ENCODE measurements at regions not wholly inside any gene's neighbourhood (a gene's known extent, or its start where the extent isn't known, plus 50 kb on each side); places are given as distances from the start of the nearest gene placed in this dataset.

GRCh38 chr21:39066829-39067780 is 116.1 kb downstream of the PSMG1 start:
- Mint-ChIP-seq H3K36me3 (ENCODE audit: insufficient read depth) (no peaks in the 10 kb centered on the region), H3K27me3 (peaks cover 14 to 22% of the 10 kb centered on the region in 2 donors)
- no peak for ATAC-seq (replicated peaks)

DNA sequence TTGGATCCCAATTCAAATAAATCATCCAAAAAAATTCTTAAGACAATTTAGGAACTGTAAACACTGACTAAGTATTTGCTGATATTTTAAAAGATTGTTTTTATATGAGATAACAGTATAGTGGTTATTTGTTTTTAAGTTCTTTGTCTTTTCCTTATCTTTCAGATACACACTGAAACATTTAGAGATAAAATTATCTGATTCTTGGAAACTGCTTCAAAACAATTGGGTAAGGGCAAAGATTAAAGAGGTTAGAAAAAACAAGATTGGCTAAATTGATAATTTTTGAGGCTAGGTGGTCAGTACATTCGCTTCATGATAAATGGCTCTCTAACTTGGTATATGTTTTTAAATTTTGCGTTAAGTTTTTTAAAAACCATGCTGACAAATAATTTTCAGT is 117.3 kb downstream of the PSMG1 start:
- H3K27me3 Mint-ChIP-seq, result peaks cover 13 to 34% of the 10 kb centered on the region in 2 donors
- no peaks in the 10 kb centered on the region for H3K9me3 Mint-ChIP-seq
- H3K4me1 Mint-ChIP-seq (ENCODE audit: low read depth in 2 of 2), result no peaks in the 10 kb centered on the region
- no peaks in the 10 kb centered on the region for H3K36me3 Mint-ChIP-seq (ENCODE audit: insufficient read depth)
- ATAC-seq (replicated peaks) (no peak), DNase-seq (no peak)
- H3K27ac Mint-ChIP-seq, result no peak overlapping the region
- no peak overlapping the region for H3K4me3 Mint-ChIP-seq

More at GRCh38 chr21:39066829-39067780, 116.1 kb downstream of the PSMG1 start:
- no peak overlapping the region for H3K4me3 Mint-ChIP-seq
- no peaks in the 10 kb centered on the region for H3K4me1 Mint-ChIP-seq (ENCODE audit: low read depth in 2 of 2)
- no peaks in the 10 kb centered on the region for H3K9me3 Mint-ChIP-seq
- no peak overlapping the region for H3K27ac Mint-ChIP-seq
- no peak for DNase-seq

- no peaks in the 10 kb centered on the region for H3K36me3 Mint-ChIP-seq (ENCODE audit: insufficient read depth)
- no peaks in the 10 kb centered on the region for H3K9me3 Mint-ChIP-seq
- ATAC-seq (replicated peaks), result no peak
- no peak for DNase-seq
- H3K27ac Mint-ChIP-seq, result no peak overlapping the region
- no peaks in the 10 kb centered on the region for H3K4me1 Mint-ChIP-seq (ENCODE audit: low read depth in 2 of 2)
- no peak overlapping the region for H3K4me3 Mint-ChIP-seq
- peaks cover 16 to 44% of the 10 kb centered on the region in 2 donors for H3K27me3 Mint-ChIP-seq
Observed at GRCh38 chr21:39064325-39065012, 118.8 kb downstream of the PSMG1 start.

- Mint-ChIP-seq H3K27me3 (peaks cover 15 to 44% of the 10 kb centered on the region in 2 donors), H3K4me1 (ENCODE audit: low read depth in 2 of 2) (no peaks in the 10 kb centered on the region), H3K9me3 (no peaks in the 10 kb centered on the region), H3K4me3 (no peak overlapping the region), H3K36me3 (ENCODE audit: insufficient read depth) (no peaks in the 10 kb centered on the region), H3K27ac (no peak overlapping the region)
- no peak for ATAC-seq (replicated peaks)
- DNase-seq, result no peak
Observed at GRCh38 chr21:39063517-39063916, 119.7 kb downstream of the PSMG1 start.

- Mint-ChIP-seq H3K27ac (no peak overlapping the region), H3K36me3 (ENCODE audit: insufficient read depth) (no peaks in the 10 kb centered on the region), H3K9me3 (no peaks in the 10 kb centered on the region), H3K27me3 (peaks cover 12 to 41% of the 10 kb centered on the region in 2 donors), H3K4me1 (ENCODE audit: low read depth in 2 of 2) (no peaks in the 10 kb centered on the region), H3K4me3 (no peak overlapping the region)
- ATAC-seq (replicated peaks) (no peak), DNase-seq (no peak)
Observed at GRCh38 chr21:39062196-39062595, 121.1 kb downstream of the PSMG1 start.

GRCh38 chr21:39061766-39062165 is 121.5 kb downstream of the PSMG1 start:
- no peaks in the 10 kb centered on the region for H3K9me3 Mint-ChIP-seq
- H3K27ac Mint-ChIP-seq, result no peak overlapping the region

GRCh38 chr21:39060485-39061083 is 122.7 kb downstream of the PSMG1 start:
- Mint-ChIP-seq H3K4me1 (ENCODE audit: low read depth in 2 of 2) (no peaks in the 10 kb centered on the region), H3K27ac (no peak overlapping the region), H3K4me3 (no peak overlapping the region), H3K9me3 (no peaks in the 10 kb centered on the region), H3K36me3 (ENCODE audit: insufficient read depth) (no peaks in the 10 kb centered on the region), H3K27me3 (peaks cover 27 to 48% of the 10 kb centered on the region in 2 donors)
- ATAC-seq (replicated peaks) (no peak), DNase-seq (no peak)

More at GRCh38 chr21:39061766-39062165, 121.5 kb downstream of the PSMG1 start:
- no peak overlapping the region for H3K4me3 Mint-ChIP-seq
- ATAC-seq (replicated peaks) (no peak), DNase-seq (no peak)
- peaks cover 16 to 44% of the 10 kb centered on the region in 2 donors for H3K27me3 Mint-ChIP-seq
- H3K4me1 Mint-ChIP-seq (ENCODE audit: low read depth in 2 of 2), result no peaks in the 10 kb centered on the region
- H3K36me3 Mint-ChIP-seq (ENCODE audit: insufficient read depth), result no peaks in the 10 kb centered on the region

DNA sequence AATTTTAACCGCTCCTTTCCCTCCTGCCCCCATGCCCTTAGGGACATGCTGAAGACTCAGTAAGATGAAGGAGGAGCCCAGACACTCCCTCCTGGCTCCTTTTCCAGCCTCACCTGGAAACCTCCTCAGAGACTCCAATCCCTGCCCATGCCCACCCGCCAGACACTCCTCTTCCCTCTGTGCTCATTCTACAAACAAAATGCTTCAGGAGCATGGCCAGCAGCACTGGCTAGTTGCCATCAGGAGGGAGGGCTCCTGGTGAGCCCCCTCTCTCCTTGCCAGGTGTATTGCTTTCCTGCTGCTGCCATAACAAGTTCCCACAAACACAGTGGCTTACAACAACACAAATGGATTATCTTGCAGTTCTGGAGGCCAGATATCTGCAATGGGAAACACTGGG is 126.1 kb downstream of the PSMG1 start:
- Mint-ChIP-seq H3K4me1 (ENCODE audit: low read depth in 2 of 2) (no peaks in the 10 kb centered on the region), H3K36me3 (ENCODE audit: insufficient read depth) (no peaks in the 10 kb centered on the region), H3K9me3 (no peaks in the 10 kb centered on the region), H3K4me3 (no peak overlapping the region), H3K27me3 (peaks cover 40 to 67% of the 10 kb centered on the region in 2 donors), H3K27ac (no peak overlapping the region)
- ATAC-seq (replicated peaks) (no peak), DNase-seq (no peak)

DNA sequence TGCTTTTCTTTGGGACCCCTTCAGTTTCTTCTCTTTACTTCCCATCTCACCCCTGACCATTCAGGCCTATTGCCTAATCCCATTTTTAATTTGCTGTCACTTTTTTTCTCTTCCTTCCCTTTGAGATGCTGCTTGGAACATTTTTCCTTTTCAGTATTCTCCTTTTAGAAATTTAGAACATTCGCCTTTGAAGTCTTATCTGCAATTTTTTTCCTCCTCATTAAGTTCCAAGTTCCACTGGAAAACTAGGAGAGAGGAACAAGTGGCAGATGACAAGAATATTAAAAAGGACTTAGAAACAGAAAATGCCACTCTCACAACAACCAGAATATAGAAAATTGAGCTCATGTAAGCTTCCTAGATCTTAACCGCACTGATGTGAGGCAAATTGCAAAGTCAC is 126.6 kb downstream of the PSMG1 start:
- H3K36me3 Mint-ChIP-seq (ENCODE audit: insufficient read depth), result no peaks in the 10 kb centered on the region
- peaks cover 40 to 63% of the 10 kb centered on the region in 2 donors for H3K27me3 Mint-ChIP-seq
- no peak for DNase-seq
- ATAC-seq (replicated peaks), result no peak
- H3K4me1 Mint-ChIP-seq (ENCODE audit: low read depth in 2 of 2), result no peaks in the 10 kb centered on the region
- no peak overlapping the region for H3K27ac Mint-ChIP-seq
- H3K9me3 Mint-ChIP-seq, result no peaks in the 10 kb centered on the region
- H3K4me3 Mint-ChIP-seq, result no peak overlapping the region

- Mint-ChIP-seq H3K9me3 (no peaks in the 10 kb centered on the region), H3K27ac (no peak overlapping the region), H3K36me3 (ENCODE audit: insufficient read depth) (no peaks in the 10 kb centered on the region), H3K4me3 (no peak overlapping the region), H3K27me3 (peaks cover 34 to 59% of the 10 kb centered on the region in 2 donors), H3K4me1 (ENCODE audit: low read depth in 2 of 2) (no peaks in the 10 kb centered on the region)
- no peak for DNase-seq
- ATAC-seq (replicated peaks), result no peak
Observed at GRCh38 chr21:39055167-39055767, 128.0 kb downstream of the PSMG1 start.

GRCh38 chr21:39054066-39054465 is 129.2 kb downstream of the PSMG1 start:
- no peaks in the 10 kb centered on the region for H3K9me3 Mint-ChIP-seq
- H3K4me3 Mint-ChIP-seq, result no peak overlapping the region
- no peak overlapping the region for H3K27ac Mint-ChIP-seq
- H3K36me3 Mint-ChIP-seq (ENCODE audit: insufficient read depth), result no peaks in the 10 kb centered on the region
- no peak for DNase-seq
- ATAC-seq (replicated peaks), result no peak
- no peaks in the 10 kb centered on the region for H3K4me1 Mint-ChIP-seq (ENCODE audit: low read depth in 2 of 2)
- H3K27me3 Mint-ChIP-seq, result peaks cover 31 to 55% of the 10 kb centered on the region in 2 donors

- ATAC-seq (replicated peaks), result no peak
- DNase-seq, result no peak
- Mint-ChIP-seq H3K36me3 (ENCODE audit: insufficient read depth) (no peaks in the 10 kb centered on the region), H3K27ac (no peak overlapping the region), H3K27me3 (peaks cover 31 to 56% of the 10 kb centered on the region in 2 donors), H3K4me1 (ENCODE audit: low read depth in 2 of 2) (no peaks in the 10 kb centered on the region), H3K9me3 (no peaks in the 10 kb centered on the region), H3K4me3 (no peak overlapping the region)
Observed at GRCh38 chr21:39053126-39053525, 130.1 kb downstream of the PSMG1 start.

DNA sequence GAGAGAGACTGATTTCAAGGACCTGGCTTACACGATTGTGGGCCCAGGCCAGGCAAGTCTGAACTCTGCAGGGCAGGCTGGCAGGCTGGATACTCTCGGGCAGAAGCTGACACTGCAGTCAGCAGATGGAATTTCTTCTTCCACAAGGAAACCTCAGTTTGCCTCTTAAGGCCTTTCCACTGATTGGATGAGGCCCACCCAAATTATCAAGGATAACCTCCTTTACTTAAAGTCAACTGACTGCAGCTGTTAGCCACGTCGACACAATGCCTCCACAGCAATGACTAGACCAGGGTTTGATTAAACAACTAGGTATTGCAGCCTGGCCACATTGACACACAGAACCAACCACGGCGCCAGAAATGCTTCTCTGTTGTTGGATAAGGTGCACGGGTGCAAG is 130.5 kb downstream of the PSMG1 start:
- Mint-ChIP-seq H3K27me3 (peaks cover 31 to 57% of the 10 kb centered on the region in 2 donors), H3K9me3 (no peaks in the 10 kb centered on the region), H3K4me1 (ENCODE audit: low read depth in 2 of 2) (no peaks in the 10 kb centered on the region), H3K36me3 (ENCODE audit: insufficient read depth) (no peaks in the 10 kb centered on the region), H3K4me3 (no peak overlapping the region), H3K27ac (no peak overlapping the region)
- ATAC-seq (replicated peaks), result no peak
- DNase-seq, result no peak
